WTC11 (cell line): ENCODE measurements at regions not wholly inside any gene's neighbourhood (a gene's known extent, or its start where the extent isn't known, plus 50 kb on each side); places are given as distances from the start of the nearest gene placed in this dataset.

Source experiments
- CBFB ChIP-seq: sonication (generic); formaldehyde crosslinking; IDR thresholded peaks from 2 replicates; pipeline ENCODE4 v1.8.1; 2022; ENCODE audit warnings: mild to moderate bottlenecking, low read depth, missing genetic modification reagents
- CREB1 ChIP-seq: sonication (generic); formaldehyde crosslinking; IDR thresholded peaks from 2 replicates; pipeline ENCODE4 v1.8.0; 2023; ENCODE audit warnings: mild to moderate bottlenecking, missing genetic modification reagents
- CTCF ChIP-seq: fragments of 200-600 bp; IDR thresholded peaks from 2 replicates; pipeline ENCODE4 v1.8.0; 2022; ENCODE audit warnings: antibody characterized with exemption
- E2F1 ChIP-seq: sonication (generic); formaldehyde crosslinking; IDR thresholded peaks from 2 replicates; pipeline ENCODE4 v1.8.0; 2022; ENCODE audit warnings: mild to moderate bottlenecking, missing genetic modification reagents
- IRF2 ChIP-seq: sonication (generic); formaldehyde crosslinking; IDR thresholded peaks from 2 replicates; pipeline ENCODE4 v1.8.0; 2022; ENCODE audit warnings: low read depth, missing genetic modification reagents, borderline replicate concordance
- ZNF281 ChIP-seq: sonication (generic); formaldehyde crosslinking; IDR thresholded peaks from 2 replicates; pipeline ENCODE4 v1.8.0; 2023; ENCODE audit warnings: mild to moderate bottlenecking, missing genetic modification reagents

GRCh38 chr1:187696073-187696472 lies 867.3 kb downstream of the PLA2G4A start:
- TF ChIP-seq IRF2 (CRISPR knock-in tag) (no peak), CREB1 (CRISPR knock-in tag) (no peak), E2F1 (CRISPR knock-in tag) (no peak), CTCF (no peak), ZNF281 (no peak), CBFB (CRISPR knock-in tag) (no peak)
